GM19467 (cell line): ENCODE measurements at regions not wholly inside any gene's neighbourhood (a gene's known extent, or its start where the extent isn't known, plus 50 kb on each side); places are given as distances from the start of the nearest gene placed in this dataset.

ENCODE experiments used
- ATAC-seq: cut with Tn5 transposase; IDR thresholded peaks from one replicate; pipeline ENCODE4 v1.9.1; 2021; ENCODE audit warnings: mild to moderate bottlenecking, moderate library complexity; ENCODE audit not compliant: unreplicated experiment

- no peak for ATAC-seq
Observed at GRCh38 chr3:106167728-106168127, 298.9 kb upstream of the CBLB start.

DNA sequence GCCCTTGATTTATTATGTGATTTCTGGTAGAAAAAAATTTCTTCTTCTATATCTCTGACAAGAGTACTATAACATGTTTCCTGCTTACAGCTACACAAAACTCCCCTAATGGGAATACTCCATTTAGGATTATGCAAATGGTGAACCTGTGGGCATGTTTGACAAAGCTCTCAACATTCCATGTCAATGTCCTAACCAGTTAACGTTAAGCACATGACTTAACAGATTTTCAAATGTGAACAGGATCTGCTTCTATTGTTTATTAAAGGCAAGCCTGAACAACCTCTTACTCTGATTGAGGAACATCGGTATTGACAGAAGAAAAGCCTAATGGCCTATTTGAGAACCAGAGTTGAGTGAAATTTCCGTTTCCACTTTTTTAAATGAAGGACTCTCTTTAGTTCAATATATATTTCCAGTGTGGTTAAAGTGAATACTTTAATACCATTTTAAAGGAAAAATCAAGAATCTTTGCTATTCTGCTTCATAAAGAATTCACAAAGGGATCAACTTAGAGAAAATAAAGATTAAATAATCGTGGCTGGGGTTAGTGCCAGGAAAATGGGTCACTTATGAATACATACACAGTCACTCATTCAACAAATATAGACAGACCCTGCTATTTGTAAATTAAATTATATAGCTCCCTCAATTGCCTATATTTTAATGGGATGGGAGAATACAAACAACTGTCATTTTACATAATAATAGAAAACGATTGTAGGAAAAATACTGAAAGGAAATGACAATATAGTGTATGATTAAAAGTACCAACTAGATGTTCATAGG lies 300.3 kb upstream of the CBLB start:
- no peak for ATAC-seq

GRCh38 chr3:106170636-106171035 lies 301.8 kb upstream of the CBLB start:
- ATAC-seq: no peak

- ATAC-seq: no peak
Observed at GRCh38 chr3:106172101-106172500, 303.3 kb upstream of the CBLB start.

- ATAC-seq: no peak
Observed at GRCh38 chr3:106172780-106173179, 304.0 kb upstream of the CBLB start.

DNA sequence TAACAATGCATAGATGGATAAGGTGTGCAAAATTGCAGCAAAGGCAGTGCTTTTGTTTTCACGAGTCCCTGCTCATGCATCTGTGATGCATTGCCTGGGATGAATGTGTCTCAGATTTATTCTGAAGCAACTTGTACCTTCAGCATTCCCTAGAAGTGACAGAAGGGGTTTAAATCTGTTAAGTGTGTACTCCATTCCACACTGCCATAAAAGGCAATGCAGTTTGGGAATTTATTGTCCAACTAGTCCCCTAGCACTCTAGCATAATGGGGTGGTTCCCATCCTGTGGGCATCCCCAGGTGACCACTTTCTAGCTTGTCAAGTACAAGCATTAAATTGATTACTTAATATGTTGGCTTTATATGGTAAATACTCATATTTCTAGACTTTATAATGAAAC lies 306.5 kb upstream of the CBLB start:
- no peak for ATAC-seq

DNA sequence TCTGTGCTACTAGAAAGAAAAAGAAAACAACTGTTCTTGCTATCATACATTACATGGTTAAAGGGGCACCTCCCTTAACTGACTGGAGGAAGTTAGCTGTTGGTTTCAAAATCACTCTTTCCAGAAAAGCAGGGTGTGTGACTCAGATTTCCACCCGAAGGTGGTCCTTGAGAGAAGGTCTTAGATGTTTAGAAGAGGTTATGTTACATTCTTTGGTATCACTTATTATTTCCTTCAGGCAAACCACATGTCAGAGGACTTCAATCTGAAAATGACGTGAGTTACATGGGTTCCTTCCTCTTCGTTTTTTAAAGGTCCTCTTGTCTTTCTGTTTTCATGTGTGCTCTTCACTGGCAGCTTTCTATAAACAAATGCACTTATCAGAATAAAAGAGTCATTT lies 307.9 kb upstream of the CBLB start:
- ATAC-seq: peak; percentile 78

GRCh38 chr3:106182950-106183511 lies 314.2 kb upstream of the CBLB start:
- no peak for ATAC-seq

GRCh38 chr3:106183762-106184391 lies 315.1 kb upstream of the CBLB start:
- no peak for ATAC-seq

- ATAC-seq: peak; percentile 91
Observed at GRCh38 chr3:106184540-106185457, 316.0 kb upstream of the CBLB start.

DNA sequence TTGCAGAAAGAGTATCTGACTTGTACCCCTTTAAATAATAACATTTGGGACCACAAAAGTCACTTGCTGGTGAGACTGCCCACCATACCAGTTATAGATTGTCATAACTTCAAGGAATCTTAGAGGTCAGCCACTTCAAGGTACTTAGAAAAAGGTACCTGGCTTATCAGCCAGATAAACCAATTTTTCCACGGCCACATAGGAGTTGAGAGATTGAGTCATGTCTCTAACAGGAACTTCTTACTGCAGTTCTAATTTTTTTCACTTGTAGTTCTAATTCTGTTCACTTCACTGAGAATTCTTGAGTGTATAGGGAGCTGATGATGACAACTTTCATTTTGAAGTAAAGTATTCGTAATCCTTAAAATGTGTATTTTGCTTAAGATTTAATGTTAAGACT lies 317.1 kb upstream of the CBLB start:
- no peak for ATAC-seq

- no peak for ATAC-seq
Observed at GRCh38 chr3:106190296-106190695, 321.5 kb upstream of the CBLB start.

DNA sequence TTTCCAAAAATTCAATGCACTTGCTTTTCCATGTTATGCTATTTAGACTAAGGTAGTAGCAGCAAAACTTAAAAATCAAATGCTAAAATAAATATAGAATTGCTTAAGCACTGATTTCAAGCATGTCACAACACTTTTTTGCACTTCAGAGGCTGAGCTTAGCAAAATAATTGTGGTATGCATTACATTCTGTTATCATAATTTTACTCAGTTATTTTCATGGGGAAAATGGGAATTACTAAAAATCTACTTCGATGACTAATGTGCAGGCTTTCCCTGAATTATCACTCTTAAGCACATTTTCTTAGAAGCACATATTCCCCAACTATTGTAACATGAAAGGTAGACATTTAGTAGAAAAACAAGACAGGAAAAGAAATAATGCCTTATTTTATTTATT lies 322.4 kb upstream of the CBLB start:
- no peak for ATAC-seq

DNA sequence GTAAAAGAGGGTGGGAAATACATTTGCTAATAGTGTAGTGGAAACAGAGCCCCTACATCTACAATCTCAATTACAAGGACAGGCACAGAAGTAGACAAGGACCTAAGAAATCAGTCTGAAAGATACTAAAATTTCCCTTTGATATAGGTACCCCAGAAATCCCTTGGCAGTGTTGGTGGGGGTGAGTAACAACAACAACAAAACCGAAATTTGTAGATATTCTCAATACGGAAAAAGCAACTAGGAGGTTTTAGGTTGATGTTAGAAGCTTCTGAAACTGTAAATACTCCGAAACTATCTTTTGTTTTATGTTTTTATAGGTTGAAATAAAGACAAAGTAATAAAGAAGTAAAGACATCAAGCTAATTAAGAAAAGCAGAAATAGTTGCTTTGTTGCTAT lies 323.1 kb upstream of the CBLB start:
- no peak for ATAC-seq

DNA sequence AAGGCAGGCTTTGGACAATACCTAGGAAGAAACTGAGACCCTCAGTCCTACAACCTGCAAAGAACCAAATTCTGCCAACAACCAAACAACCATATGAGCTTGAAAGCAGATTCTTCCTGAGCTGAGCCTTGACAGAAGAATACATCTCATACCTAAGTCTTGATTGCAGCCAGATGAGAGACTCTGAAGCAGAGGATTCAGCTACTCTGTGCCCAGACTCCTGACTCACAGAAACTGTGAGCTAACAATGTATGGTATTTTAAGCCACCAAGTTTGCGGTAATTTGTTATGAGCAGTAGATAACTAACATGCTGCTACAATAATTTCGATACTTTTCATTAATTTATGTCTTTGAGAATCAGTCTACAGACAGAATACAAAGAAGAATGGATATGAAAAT lies 325.1 kb upstream of the CBLB start:
- ATAC-seq: no peak

DNA sequence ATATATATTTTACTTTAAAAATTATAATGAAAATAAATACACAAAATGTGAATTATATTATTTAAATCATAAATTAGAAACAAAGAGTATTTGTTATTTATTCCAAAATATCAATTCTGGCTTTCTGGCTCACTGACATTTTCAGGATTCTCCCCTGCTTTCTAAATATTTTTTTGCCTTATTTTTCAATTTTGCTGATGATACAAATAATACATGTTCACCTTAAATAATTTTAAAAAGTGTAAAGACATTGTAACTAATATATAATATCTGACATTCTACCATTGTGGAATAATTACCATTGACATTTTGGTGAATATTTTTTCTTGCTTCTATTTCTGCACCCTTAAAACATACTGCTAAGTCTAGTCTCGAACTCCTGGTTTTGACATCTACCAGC lies 325.9 kb upstream of the CBLB start:
- no peak for ATAC-seq

DNA sequence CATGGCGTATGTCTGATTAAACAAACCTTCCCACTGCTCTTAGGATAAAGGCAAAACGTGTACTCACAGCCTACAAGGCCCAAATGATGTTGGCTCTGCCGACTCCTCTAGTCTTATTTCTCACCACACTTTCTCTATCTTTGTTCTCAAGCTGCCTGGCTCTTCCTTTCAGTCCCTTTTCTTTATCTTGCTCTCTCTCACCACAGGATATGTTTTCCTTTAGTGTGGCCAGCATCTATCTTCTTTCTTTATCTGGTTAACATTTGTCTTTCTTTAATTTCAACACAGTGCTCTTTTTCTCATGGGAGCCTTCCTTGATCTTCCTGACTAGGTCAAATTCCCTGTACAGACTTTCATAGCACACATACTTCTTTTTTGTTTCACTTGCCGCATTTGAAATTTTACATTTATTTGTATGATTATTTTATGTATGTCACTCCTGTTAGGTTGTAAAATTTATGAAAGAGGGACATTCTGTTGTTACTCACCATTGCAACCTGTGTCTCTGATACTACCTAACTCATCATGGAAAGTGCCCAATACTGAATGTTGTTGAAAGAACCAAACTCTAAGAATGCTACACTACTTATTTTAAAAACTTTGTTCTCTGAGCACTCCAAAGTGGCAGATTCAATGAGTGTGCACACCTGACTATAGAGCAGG lies 328.9 kb upstream of the CBLB start:
- ATAC-seq: no peak

- ATAC-seq: no peak
Observed at GRCh38 chr3:106204160-106204868, 335.5 kb upstream of the CBLB start.

GRCh38 chr3:106206146-106206545 lies 337.3 kb upstream of the CBLB start:
- peak; percentile 72 for ATAC-seq

DNA sequence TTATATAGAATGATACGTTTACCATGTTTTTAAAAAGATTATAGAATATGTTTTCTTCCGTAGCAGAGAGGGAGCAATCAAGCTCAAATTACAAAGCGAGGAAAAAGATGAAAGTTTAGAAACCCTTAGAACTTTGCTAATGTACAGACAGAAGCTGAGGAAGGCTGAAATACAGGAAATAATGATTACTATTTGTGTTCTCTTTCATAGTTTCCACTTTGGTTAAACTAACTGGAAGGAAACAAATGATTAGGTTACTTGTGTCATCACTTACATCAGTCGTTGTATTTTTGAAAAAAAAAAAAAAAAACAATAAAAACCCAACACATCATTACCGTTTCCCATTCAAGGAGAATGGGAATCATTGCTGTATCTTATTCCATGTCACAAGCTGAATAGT lies 337.8 kb upstream of the CBLB start:
- no peak for ATAC-seq
